ENCODE measurements at regions not wholly inside any gene's neighbourhood (a gene's known extent, or its start where the extent isn't known, plus 50 kb on each side); places are given as distances from the start of the nearest gene placed in this dataset.

DNA sequence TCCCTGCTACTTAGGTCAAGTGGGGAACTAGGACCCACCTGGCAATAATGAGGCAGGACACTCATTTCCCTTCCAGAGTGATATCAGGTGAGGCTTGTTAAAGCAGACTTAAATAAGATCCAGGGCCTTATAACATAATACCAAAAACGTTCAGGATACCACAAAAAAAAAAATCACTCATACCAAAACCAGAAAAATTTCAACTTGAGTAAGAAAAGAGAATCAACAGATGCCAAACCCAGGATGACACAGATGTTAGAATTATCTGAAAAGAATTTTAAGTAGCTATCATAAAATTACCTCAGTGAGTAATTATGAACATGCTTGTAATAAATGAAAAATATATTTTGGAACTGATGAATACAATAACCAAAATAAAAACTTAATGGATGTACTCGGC, 255.6 kb upstream of the OSR1 start:
- DNase-seq (ENCODE audit: extremely low spot score in 2 of 2): no peak
- intact Hi-C loops (cut with DNase I): no loop called here
- TF ChIP-seq, protein P1, sequence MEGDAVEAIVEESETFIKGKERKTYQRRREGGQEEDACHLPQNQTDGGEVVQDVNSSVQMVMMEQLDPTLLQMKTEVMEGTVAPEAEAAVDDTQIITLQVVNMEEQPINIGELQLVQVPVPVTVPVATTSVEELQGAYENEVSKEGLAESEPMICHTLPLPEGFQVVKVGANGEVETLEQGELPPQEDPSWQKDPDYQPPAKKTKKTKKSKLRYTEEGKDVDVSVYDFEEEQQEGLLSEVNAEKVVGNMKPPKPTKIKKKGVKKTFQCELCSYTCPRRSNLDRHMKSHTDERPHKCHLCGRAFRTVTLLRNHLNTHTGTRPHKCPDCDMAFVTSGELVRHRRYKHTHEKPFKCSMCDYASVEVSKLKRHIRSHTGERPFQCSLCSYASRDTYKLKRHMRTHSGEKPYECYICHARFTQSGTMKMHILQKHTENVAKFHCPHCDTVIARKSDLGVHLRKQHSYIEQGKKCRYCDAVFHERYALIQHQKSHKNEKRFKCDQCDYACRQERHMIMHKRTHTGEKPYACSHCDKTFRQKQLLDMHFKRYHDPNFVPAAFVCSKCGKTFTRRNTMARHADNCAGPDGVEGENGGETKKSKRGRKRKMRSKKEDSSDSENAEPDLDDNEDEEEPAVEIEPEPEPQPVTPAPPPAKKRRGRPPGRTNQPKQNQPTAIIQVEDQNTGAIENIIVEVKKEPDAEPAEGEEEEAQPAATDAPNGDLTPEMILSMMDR (IDR thresholded peaks at IDR 0.05): no peak
- TF ChIP-seq POLR2AphosphoS5 (IDR thresholded peaks at IDR 0.05; ENCODE audit: insufficient read depth in 1 of 2, low read depth in 1 of 2): no peak
- TF ChIP-seq POLR2A (IDR thresholded peaks at IDR 0.05): no peak
- Histone ChIP-seq H3K4me3 (no peak overlapping the region), H3K27ac (no peak overlapping the region), H3K4me1 (no peaks in the 10 kb centered on the region), H3K9me3 (peaks cover 5% of the 10 kb centered on the region), H3K36me3 (no peaks in the 10 kb centered on the region), H3K27me3 (no peaks in the 10 kb centered on the region)

DNA sequence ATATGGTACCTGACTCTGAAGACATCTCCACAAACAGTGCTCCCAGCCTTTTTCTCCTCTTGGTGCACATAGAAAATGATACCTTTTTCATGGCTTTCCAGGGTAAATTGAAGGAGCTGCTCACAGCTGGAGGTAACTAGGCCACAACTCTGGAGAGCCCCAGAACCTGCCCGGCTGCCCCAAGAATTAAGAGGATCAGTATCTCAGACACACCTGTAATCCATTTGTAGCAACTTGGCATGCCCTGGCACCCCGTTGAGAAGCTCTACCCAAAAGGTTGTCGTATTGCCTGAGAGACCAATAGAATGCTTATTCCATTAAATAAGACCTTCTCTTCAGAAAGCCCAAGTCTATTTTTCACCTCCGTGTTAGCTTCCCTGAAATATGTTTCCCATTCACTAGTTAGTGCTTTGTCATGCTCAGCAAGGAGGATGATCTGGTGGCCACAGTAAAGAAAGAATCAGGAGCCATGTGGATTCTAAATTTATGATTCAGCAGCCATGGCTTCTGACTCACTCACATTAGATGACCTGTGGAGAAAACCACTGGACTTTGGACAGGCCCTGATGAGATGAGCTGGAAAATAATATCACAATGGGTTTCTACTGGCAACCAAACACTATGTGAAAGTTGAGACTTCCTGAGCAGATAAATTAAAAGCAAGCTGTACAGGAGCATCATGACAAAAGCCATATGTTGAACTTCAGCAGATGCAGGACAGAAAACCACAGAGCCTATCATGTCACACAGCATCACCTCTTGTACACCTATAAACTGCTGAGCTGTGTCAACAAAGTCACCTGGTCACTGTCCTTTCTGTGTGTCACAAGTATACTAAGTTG, 253.3 kb upstream of the OSR1 start:
- no peaks in the 10 kb centered on the region for H3K27me3 ChIP-seq
- intact Hi-C loops (cut with DNase I): no loop called here
- H3K36me3 ChIP-seq: no peaks in the 10 kb centered on the region
- no peak for DNase-seq (ENCODE audit: extremely low spot score in 2 of 2)
- no peak overlapping the region for H3K4me3 ChIP-seq
- H3K27ac ChIP-seq: no peak overlapping the region
- no peaks in the 10 kb centered on the region for H3K9me3 ChIP-seq
- no peaks in the 10 kb centered on the region for H3K4me1 ChIP-seq
- no peak for TF ChIP-seq POLR2A (IDR thresholded peaks at IDR 0.05)

DNA sequence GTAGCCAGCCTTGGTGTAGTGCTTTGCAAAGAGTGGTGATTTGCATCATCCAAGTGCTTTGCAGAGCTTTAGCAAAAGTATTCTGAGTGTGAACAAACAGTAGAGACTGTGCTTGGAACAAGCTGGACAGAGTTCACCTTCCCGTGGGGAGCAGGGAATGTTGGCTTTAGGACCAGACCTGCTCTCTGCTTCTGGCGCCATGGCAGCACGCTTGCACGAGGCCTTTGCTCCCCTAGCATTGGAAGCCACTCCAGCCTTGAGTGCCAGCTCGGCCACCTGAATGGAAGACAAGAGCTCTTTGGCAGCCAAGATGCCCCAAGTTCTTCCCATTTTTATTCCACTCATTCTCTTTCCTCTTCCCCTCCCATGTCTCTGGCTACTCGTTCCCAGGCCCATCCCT, 250.8 kb upstream of the OSR1 start:
- H3K27ac ChIP-seq: no peak overlapping the region
- no peak for DNase-seq (ENCODE audit: extremely low spot score in 2 of 2)
- no peaks in the 10 kb centered on the region for H3K4me1 ChIP-seq
- TF ChIP-seq, protein P1 (IDR thresholded peaks at IDR 0.05): no peak
- no peaks in the 10 kb centered on the region for H3K9me3 ChIP-seq
- no peaks in the 10 kb centered on the region for H3K27me3 ChIP-seq
- H3K4me3 ChIP-seq: no peak overlapping the region
- no peaks in the 10 kb centered on the region for H3K36me3 ChIP-seq
- intact Hi-C loops (cut with DNase I): no loop called here

DNA sequence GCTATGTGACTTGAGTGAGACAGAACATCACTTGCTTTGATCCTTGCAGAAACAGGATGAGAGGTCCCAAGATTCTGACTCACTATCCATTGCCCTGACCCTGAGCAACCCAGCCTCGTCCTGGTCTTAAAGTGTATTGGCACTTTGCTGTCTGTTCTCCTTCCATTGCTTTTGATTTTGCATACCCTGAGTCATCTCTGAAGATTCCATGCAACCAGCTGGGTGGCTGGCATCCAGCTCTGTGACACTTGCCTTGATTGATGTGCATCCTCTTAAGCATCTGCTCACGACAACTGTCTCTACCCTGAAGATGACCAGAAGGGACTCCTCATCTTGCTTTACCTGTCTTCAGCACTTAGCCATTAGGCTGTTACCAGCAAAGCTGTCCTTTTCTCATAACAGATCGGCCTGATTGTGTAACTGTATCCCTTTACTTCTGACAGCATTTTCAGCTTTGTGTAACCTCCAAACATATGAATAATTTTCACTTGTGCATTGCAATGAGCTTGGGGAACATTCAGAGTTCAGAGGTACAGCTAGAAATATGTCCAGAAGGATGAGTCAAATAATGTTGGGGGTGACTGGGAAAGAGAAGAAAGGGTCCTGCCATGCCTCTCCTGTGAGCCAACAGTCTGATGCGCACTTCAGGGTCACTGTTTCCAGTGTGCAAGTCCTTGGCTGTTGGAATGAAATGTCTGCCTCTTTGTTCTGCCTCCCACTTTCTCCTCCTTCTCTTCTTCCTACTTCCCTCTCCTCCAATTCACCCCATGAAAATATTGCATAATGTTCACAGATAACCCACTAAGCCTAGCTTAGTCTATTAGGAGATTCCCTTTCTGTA, 249.7 kb upstream of the OSR1 start:
- no peak for DNase-seq (ENCODE audit: extremely low spot score in 2 of 2)
- Histone ChIP-seq H3K4me1 (no peaks in the 10 kb centered on the region), H3K27ac (no peak overlapping the region), H3K36me3 (no peaks in the 10 kb centered on the region), H3K4me3 (no peak overlapping the region), H3K9me3 (no peaks in the 10 kb centered on the region), H3K27me3 (no peaks in the 10 kb centered on the region)
- intact Hi-C loops (cut with DNase I): no loop called here
- TF ChIP-seq POLR2A (IDR thresholded peaks at IDR 0.05): no peak

DNA sequence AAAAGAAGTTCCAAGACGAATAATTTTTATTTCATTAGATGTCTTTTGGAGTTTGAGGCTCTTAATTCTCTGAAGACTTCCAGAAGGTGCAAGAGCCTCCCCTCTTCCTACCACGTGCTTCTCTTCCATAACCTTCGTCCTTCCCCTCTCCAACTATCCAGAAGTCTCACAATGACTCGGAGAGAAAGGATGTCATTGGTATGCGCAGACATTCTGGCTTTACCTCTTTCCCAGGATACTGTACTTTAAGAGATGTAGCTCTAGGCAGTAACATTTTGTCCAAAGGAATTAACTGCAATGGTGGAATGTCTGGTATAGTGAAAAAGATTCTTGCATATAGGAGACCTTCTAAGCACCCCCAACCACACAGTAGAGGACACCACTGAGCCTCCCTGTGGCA, 249.0 kb upstream of the OSR1 start:
- Histone ChIP-seq H3K36me3 (no peaks in the 10 kb centered on the region), H3K27me3 (no peaks in the 10 kb centered on the region), H3K4me3 (no peak overlapping the region), H3K4me1 (no peaks in the 10 kb centered on the region), H3K27ac (no peak overlapping the region), H3K9me3 (no peaks in the 10 kb centered on the region)
- no peak for DNase-seq (ENCODE audit: extremely low spot score in 2 of 2)
- TF ChIP-seq POLR2A (IDR thresholded peaks at IDR 0.05) (no peak), POLR2AphosphoS5 (IDR thresholded peaks at IDR 0.05; ENCODE audit: insufficient read depth in 1 of 2, low read depth in 1 of 2) (no peak)
- TF ChIP-seq, protein P1 (IDR thresholded peaks at IDR 0.05): no peak
- intact Hi-C loops (cut with DNase I): no loop called here

DNA sequence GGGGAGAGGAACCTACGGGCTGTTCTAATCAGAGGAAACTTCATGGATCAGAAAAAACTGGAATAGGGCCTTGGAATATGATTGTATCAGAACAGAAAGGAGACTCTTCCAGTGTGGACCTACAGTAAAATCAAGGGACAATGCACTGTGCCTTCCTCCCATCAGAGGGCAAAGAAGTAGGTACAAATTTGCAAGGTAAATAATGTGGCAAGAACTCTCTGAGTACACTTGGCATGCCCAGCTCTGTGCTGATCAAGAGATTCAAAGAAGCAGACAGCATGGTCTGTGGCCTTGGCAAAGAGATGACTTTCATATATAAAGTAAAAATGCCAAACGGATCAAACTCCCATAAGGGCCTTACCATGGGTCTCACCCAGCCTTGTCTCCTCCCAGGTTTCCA, 242.6 kb upstream of the OSR1 start:
- H3K9me3 ChIP-seq: no peaks in the 10 kb centered on the region
- no peaks in the 10 kb centered on the region for H3K4me1 ChIP-seq
- TF ChIP-seq POLR2A (IDR thresholded peaks at IDR 0.05): no peak
- H3K36me3 ChIP-seq: no peaks in the 10 kb centered on the region
- no peak overlapping the region for H3K27ac ChIP-seq
- H3K27me3 ChIP-seq: no peaks in the 10 kb centered on the region
- H3K4me3 ChIP-seq: no peak overlapping the region
- intact Hi-C loops (cut with DNase I): no loop called here
- DNase-seq (ENCODE audit: extremely low spot score in 2 of 2): no peak

Measured in vagina (tissue), 2 donors.